B cell (primary cell): ENCODE measurements at regions not wholly inside any gene's neighbourhood (a gene's known extent, or its start where the extent isn't known, plus 50 kb on each side); places are given as distances from the start of the nearest gene placed in this dataset.

ENCODE experiments used
- ATAC-seq: fragments of 200-7000 bp; cut with Tn5 transposase; one replicate; pipeline ENCODE4 v1.10.0; 2021; ENCODE audit warnings: low read depth, mild to moderate bottlenecking, moderate number of reproducible peaks, moderate library complexity
- CTCF ChIA-PET: fragments of 350-600 bp; sonication (Branson Sonifier 250); formaldehyde crosslinking; loops from one replicate; lab custom pipeline; 2021; ENCODE audit warnings: antibody characterized with exemption, inconsistent platforms; lab: Charles Lee
- POLR2A ChIA-PET: fragments of 350-600 bp; sonication (Branson Sonifier 250); formaldehyde crosslinking; loops from one replicate; lab custom pipeline; 2021; ENCODE audit warnings: antibody characterized with exemption; lab: Charles Lee
- DNase-seq: peaks from one replicate; pipeline ENCODE4 v3.0.0; 2013
- H2AFZ ChIP-seq: 2 replicates; pipeline ENCODE4 v1.6.1; 2012; ENCODE audit warnings: mild to moderate bottlenecking, low read depth, low read length; ENCODE audit not compliant: insufficient read depth, poor library complexity, severe bottlenecking
- H3K27ac ChIP-seq, 2 donors: 1 replicate in 1 of 2; 2 replicates in 1 of 2; pipeline ENCODE4 v1.5.1; 2012 to 2013; ENCODE audit warnings: low read length in 2 of 2, mild to moderate bottlenecking in 2 of 2, moderate library complexity in 1 of 2
- H3K27me3 ChIP-seq, 4 experiments: fragments of 200-600 bp in 1 of 4; sonication (generic) in 1 of 4; replicated peaks in 1 of 4; 1 replicate in 2 of 4; 2 replicates in 2 of 4; pipeline versions ENCODE4 v1.6.1 to v1.7.0; 2013 to 2016; ENCODE audit warnings: low read length in 3 of 4, mild to moderate bottlenecking in 2 of 4, mixed read lengths in 1 of 4, moderate library complexity in 1 of 4; ENCODE audit not compliant: insufficient read depth in 4 of 4, control insufficient read depth in 3 of 4; ENCODE audit errors: control extremely low read depth in 1 of 4
- H3K36me3 ChIP-seq, 2 experiments: replicated peaks in 1 of 2; 1 replicate in 1 of 2; 2 replicates in 1 of 2; pipeline versions ENCODE4 v1.6.1 to v1.7.1; 2013; ENCODE audit warnings: low read length in 1 of 2; ENCODE audit not compliant: insufficient read depth in 2 of 2, control insufficient read depth in 1 of 2; ENCODE audit errors: control extremely low read depth in 1 of 2, extremely low read depth in 1 of 2
- H3K4me1 ChIP-seq, 2 donors: fragments of 200-600 bp in 1 of 2; sonication (generic) in 1 of 2; 1 replicate in 1 of 2; 2 replicates in 1 of 2; pipeline versions ENCODE4 v1.5.1 to v1.6.1; 2013 to 2017; ENCODE audit warnings: low read length in 2 of 2; ENCODE audit not compliant: control insufficient read depth in 2 of 2, insufficient read depth in 2 of 2
- H3K4me2 ChIP-seq: replicated peaks from 2 replicates; pipeline ENCODE3; 2012; ENCODE audit warnings: mild to moderate bottlenecking, low read depth, low read length; ENCODE audit not compliant: poor library complexity, severe bottlenecking
- H3K4me3 ChIP-seq, 5 experiments: fragments of 200-600 bp in 1 of 5; sonication (generic) in 1 of 5; 1 replicate in 3 of 5; 2 replicates in 2 of 5; pipeline versions ENCODE4 v1.5.1 to v1.7.0; 2011 to 2016; ENCODE audit warnings: low read length in 4 of 5, mild to moderate bottlenecking in 4 of 5, low read depth in 2 of 5, control low read depth in 1 of 5, moderate library complexity in 1 of 5; ENCODE audit not compliant: insufficient read depth in 1 of 5; ENCODE audit errors: control extremely low read depth in 1 of 5, extremely low read depth in 1 of 5
- H3K79me2 ChIP-seq: fragments of 200-600 bp; sonication (generic); one replicate; pipeline ENCODE4 v1.6.0; 2016; ENCODE audit warnings: low read length; ENCODE audit not compliant: control insufficient read depth, insufficient read depth
- H3K9ac ChIP-seq: fragments of 200-600 bp; sonication (generic); 2 replicates; pipeline ENCODE4 v1.6.1; 2017; ENCODE audit warnings: mild to moderate bottlenecking, low read length, moderate library complexity
- H3K9me3 ChIP-seq, 3 donors: one replicate each; pipeline versions ENCODE4 v1.6.1 to v1.7.1; 2013; ENCODE audit warnings: low read length in 2 of 3; ENCODE audit not compliant: control insufficient read depth in 2 of 3, insufficient read depth in 1 of 3; ENCODE audit errors: control extremely low read depth in 1 of 3
- H4K20me1 ChIP-seq: 2 replicates; pipeline ENCODE4 v1.6.0; 2012; ENCODE audit warnings: mild to moderate bottlenecking, low read length; ENCODE audit not compliant: insufficient read depth, control insufficient read depth, poor library complexity, severe bottlenecking
- H3K27ac Mint-ChIP-seq: one replicate; pipeline ENCODE4 v1.8.0; 2021; ENCODE audit warnings: mixed read lengths
- H3K27me3 Mint-ChIP-seq: one replicate; pipeline ENCODE4 v1.8.0; 2021; ENCODE audit warnings: mixed read lengths
- H3K4me1 Mint-ChIP-seq: one replicate; pipeline ENCODE4 v1.8.0; 2021; ENCODE audit warnings: mixed read lengths
- H3K4me3 Mint-ChIP-seq: one replicate; pipeline ENCODE4 v1.8.0; 2021; ENCODE audit warnings: mixed read lengths
- H3K9me3 Mint-ChIP-seq: one replicate; pipeline ENCODE4 v1.8.0; 2022; ENCODE audit warnings: mixed read lengths; ENCODE audit not compliant: insufficient read depth
- EZH2 ChIP-seq: IDR thresholded peaks from 2 replicates; pipeline ENCODE4 v1.6.1; 2012; ENCODE audit warnings: borderline replicate concordance, low read depth, mild to moderate bottlenecking, moderate library complexity, low read length; ENCODE audit not compliant: insufficient read depth, poor library complexity, severe bottlenecking
- WGBS: methylation state at CpG from one replicate; pipeline ENCODE4 v1.1.5; 2013; ENCODE audit warnings: missing lambda C conversion rate; ENCODE audit not compliant: insufficient coverage; 5-methylcytosine and 5-hydroxymethylcytosine counted together
- intact Hi-C: fragments of 100-400 bp; cut with micrococcal nuclease; formaldehyde crosslinking; loops from one replicate; pipeline ENCODE4 v1.10.0; 2022
- TF ChIP-seq, protein P1 (sequence below): fragments of 200-600 bp; IDR thresholded peaks from one replicate; pipeline ENCODE4 v1.8.0; 2022; ENCODE audit warnings: antibody characterized with exemption, mild to moderate bottlenecking

GRCh38 chr13:104414181-104414580 is 1348.0 kb upstream of the SLC10A2 start:
- Mint-ChIP-seq H3K4me1 (no peaks in the 10 kb centered on the region), H3K27me3 (no peaks in the 10 kb centered on the region), H3K9me3 (no peaks in the 10 kb centered on the region), H3K4me3 (no peak overlapping the region), H3K27ac (no peak overlapping the region)
- Histone ChIP-seq H3K36me3 (no peaks in the 10 kb centered on the region), H3K4me2 (no peak overlapping the region), H3K27ac (no peak overlapping the region), H3K9me3 (no peaks in the 10 kb centered on the region), H2AFZ (no peak overlapping the region), H3K4me3 (no peak overlapping the region), H3K27me3 (no peaks in the 10 kb centered on the region), H3K4me1 (no peaks in the 10 kb centered on the region), H3K9ac (no peak overlapping the region), H4K20me1 (no peaks in the 10 kb centered on the region), H3K79me2 (no peaks in the 10 kb centered on the region)
- WGBS = 100% methylated on average over 1 of the region's 2 CpGs
- intact Hi-C loops = no loop called here
- TF ChIP-seq, protein P1, sequence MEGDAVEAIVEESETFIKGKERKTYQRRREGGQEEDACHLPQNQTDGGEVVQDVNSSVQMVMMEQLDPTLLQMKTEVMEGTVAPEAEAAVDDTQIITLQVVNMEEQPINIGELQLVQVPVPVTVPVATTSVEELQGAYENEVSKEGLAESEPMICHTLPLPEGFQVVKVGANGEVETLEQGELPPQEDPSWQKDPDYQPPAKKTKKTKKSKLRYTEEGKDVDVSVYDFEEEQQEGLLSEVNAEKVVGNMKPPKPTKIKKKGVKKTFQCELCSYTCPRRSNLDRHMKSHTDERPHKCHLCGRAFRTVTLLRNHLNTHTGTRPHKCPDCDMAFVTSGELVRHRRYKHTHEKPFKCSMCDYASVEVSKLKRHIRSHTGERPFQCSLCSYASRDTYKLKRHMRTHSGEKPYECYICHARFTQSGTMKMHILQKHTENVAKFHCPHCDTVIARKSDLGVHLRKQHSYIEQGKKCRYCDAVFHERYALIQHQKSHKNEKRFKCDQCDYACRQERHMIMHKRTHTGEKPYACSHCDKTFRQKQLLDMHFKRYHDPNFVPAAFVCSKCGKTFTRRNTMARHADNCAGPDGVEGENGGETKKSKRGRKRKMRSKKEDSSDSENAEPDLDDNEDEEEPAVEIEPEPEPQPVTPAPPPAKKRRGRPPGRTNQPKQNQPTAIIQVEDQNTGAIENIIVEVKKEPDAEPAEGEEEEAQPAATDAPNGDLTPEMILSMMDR = no peak
- TF ChIP-seq EZH2 = no peak
- CTCF ChIA-PET = no interaction called here
- POLR2A ChIA-PET = no interaction called here
- no peak for ATAC-seq
- no peak for DNase-seq

DNA sequence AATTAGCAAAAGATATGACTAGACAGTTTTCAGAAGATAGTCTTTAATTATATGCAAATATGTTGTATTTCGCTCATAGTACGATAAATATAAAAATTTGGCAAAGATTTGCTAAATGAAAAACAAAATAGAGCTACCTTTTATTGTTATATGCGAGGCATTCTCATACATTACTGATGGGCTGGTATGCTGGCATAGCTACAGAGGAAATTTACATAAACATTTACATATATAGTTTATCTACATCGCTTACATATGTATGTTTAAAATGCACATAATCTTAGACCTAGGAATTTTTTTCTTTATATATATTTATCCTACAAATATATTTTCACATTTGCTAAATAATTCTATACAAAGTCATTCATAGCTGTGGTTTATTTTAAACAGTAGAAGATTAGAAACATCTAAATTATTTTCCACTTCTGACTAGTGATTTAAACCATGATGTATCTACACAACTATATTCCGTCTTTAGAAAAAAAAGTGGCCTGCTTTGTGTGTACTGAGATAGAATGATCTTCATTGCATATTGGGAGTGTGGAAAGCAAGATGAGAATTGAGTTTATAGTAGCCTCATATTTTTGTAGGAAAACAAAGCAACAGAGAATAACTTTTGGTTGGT is 1345.0 kb upstream of the SLC10A2 start:
- POLR2A ChIA-PET = no interaction called here
- H3K4me2 ChIP-seq = no peak overlapping the region
- no peaks in the 10 kb centered on the region for H3K27me3 Mint-ChIP-seq
- no peaks in the 10 kb centered on the region for H3K4me1 Mint-ChIP-seq
- H3K9ac ChIP-seq = no peak overlapping the region
- H3K9me3 Mint-ChIP-seq = no peaks in the 10 kb centered on the region
- CTCF ChIA-PET = no interaction called here
- no peak overlapping the region for H3K4me3 ChIP-seq
- no CpG with 5 or more reads among the region's 5 CpGs for WGBS
- H3K27ac Mint-ChIP-seq = no peak overlapping the region
- intact Hi-C loops = no loop called here
- TF ChIP-seq, protein P1 = no peak
- no peak for TF ChIP-seq EZH2
- H3K27ac ChIP-seq = no peak overlapping the region
- H3K4me1 ChIP-seq = no peaks in the 10 kb centered on the region
- H4K20me1 ChIP-seq = no peaks in the 10 kb centered on the region
- no peaks in the 10 kb centered on the region for H3K9me3 ChIP-seq
- ATAC-seq (no peak), DNase-seq (no peak)
- no peaks in the 10 kb centered on the region for H3K79me2 ChIP-seq
- no peaks in the 10 kb centered on the region for H3K36me3 ChIP-seq
- H3K27me3 ChIP-seq = no peaks in the 10 kb centered on the region
- H2AFZ ChIP-seq = no peak overlapping the region
- no peak overlapping the region for H3K4me3 Mint-ChIP-seq
